OCI-LY1 (cell line): ENCODE measurements at regions not wholly inside any gene's neighbourhood (a gene's known extent, or its start where the extent isn't known, plus 50 kb on each side); places are given as distances from the start of the nearest gene placed in this dataset.

Experiments
- H2AFZ ChIP-seq: fragments of 200-600 bp; sonication (generic), shearing (Covaris generic); 2 replicates; pipeline ENCODE4 v1.6.0; 2014; ENCODE audit warnings: antibody characterized with exemption, mild to moderate bottlenecking, low read length
- H3F3A ChIP-seq: fragments of 200-600 bp; sonication (generic), shearing (Covaris generic); 2 replicates; pipeline ENCODE4 v1.6.0; 2014; ENCODE audit warnings: mild to moderate bottlenecking, antibody characterized with exemption, low read length, moderate library complexity; ENCODE audit not compliant: insufficient read depth
- H3K27ac ChIP-seq: fragments of 200-600 bp; sonication (generic); 2 replicates; pipeline ENCODE4 v1.5.1; 2014; ENCODE audit warnings: low read length, mixed run types, mild to moderate bottlenecking, low read depth; ENCODE audit not compliant: poor library complexity, severe bottlenecking
- H3K27me3 ChIP-seq: fragments of 200-600 bp; sonication (generic); 2 replicates; pipeline ENCODE4 v1.6.0; 2014; ENCODE audit warnings: antibody characterized with exemption, mild to moderate bottlenecking, low read length, moderate library complexity; ENCODE audit not compliant: insufficient read depth
- H3K36me3 ChIP-seq: fragments of 200-600 bp; sonication (generic); 2 replicates; pipeline ENCODE4 v1.6.1; 2014; ENCODE audit warnings: mild to moderate bottlenecking, antibody characterized with exemption, low read length, moderate library complexity, mixed read lengths; ENCODE audit not compliant: insufficient read depth
- H3K4me1 ChIP-seq: fragments of 200-600 bp; sonication (generic); 2 replicates; pipeline ENCODE4 v1.5.1; 2014; ENCODE audit warnings: mild to moderate bottlenecking, low read length, moderate library complexity; ENCODE audit not compliant: insufficient read depth, severe bottlenecking
- H3K4me2 ChIP-seq: fragments of 200-600 bp; sonication (generic), shearing (Covaris generic); 2 replicates; pipeline ENCODE4 v1.6.1; 2014; ENCODE audit warnings: low read length
- H3K4me3 ChIP-seq: fragments of 200-600 bp; sonication (generic); 2 replicates; pipeline ENCODE4 v1.5.1; 2014; ENCODE audit warnings: low read length, low read depth, mild to moderate bottlenecking, mixed read lengths; ENCODE audit not compliant: poor library complexity, severe bottlenecking
- H3K79me2 ChIP-seq: fragments of 200-600 bp; shearing (Covaris generic); 2 replicates; pipeline ENCODE4 v1.6.1; 2016; ENCODE audit warnings: mixed run types, low read length, mixed read lengths; ENCODE audit not compliant: insufficient read depth
- H3K9ac ChIP-seq: fragments of 200-600 bp; sonication (generic), shearing (Covaris generic); 2 replicates; pipeline ENCODE4 v1.6.1; 2014; ENCODE audit warnings: mild to moderate bottlenecking, low read length, mixed read lengths
- H3K9me2 ChIP-seq: fragments of 200-600 bp; sonication (generic), shearing (Covaris generic); 2 replicates; pipeline ENCODE4 v1.6.1; 2014; ENCODE audit warnings: low read depth, mild to moderate bottlenecking, low read length, mixed read lengths
- H3K9me3 ChIP-seq: fragments of 200-600 bp; shearing (Covaris generic); 2 replicates; pipeline ENCODE4 v1.6.1; 2014; ENCODE audit warnings: low read length, mixed read lengths
- H4K20me1 ChIP-seq: fragments of 200-600 bp; sonication (generic), shearing (Covaris generic); 2 replicates; pipeline ENCODE4 v1.6.0; 2016; ENCODE audit warnings: mild to moderate bottlenecking, low read length; ENCODE audit not compliant: insufficient read depth
- EZH2 ChIP-seq: fragments of 200-600 bp; sonication (generic), shearing (Covaris generic); IDR thresholded peaks from 2 replicates; pipeline ENCODE4 v1.8.0; 2017; ENCODE audit warnings: borderline replicate concordance, mixed run types, mild to moderate bottlenecking, antibody characterized with exemption, low read length, moderate library complexity, mixed read lengths
- TF ChIP-seq, protein P1 (sequence below): fragments of 200-600 bp; sonication (generic), shearing (Covaris generic); IDR thresholded peaks from 2 replicates; pipeline ENCODE4 v1.5.1; 2017; ENCODE audit warnings: mild to moderate bottlenecking, antibody characterized with exemption, low read length, moderate library complexity, mixed read lengths

GRCh38 chr12:47378222-47378582 is 298.4 kb upstream of the AMIGO2 start:
- peaks cover 47% of the 10 kb centered on the region for H3K4me1 ChIP-seq
- H3K9me3 ChIP-seq = no peaks in the 10 kb centered on the region
- TF ChIP-seq, protein P1, sequence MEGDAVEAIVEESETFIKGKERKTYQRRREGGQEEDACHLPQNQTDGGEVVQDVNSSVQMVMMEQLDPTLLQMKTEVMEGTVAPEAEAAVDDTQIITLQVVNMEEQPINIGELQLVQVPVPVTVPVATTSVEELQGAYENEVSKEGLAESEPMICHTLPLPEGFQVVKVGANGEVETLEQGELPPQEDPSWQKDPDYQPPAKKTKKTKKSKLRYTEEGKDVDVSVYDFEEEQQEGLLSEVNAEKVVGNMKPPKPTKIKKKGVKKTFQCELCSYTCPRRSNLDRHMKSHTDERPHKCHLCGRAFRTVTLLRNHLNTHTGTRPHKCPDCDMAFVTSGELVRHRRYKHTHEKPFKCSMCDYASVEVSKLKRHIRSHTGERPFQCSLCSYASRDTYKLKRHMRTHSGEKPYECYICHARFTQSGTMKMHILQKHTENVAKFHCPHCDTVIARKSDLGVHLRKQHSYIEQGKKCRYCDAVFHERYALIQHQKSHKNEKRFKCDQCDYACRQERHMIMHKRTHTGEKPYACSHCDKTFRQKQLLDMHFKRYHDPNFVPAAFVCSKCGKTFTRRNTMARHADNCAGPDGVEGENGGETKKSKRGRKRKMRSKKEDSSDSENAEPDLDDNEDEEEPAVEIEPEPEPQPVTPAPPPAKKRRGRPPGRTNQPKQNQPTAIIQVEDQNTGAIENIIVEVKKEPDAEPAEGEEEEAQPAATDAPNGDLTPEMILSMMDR = no peak
- TF ChIP-seq EZH2 = no peak
- peak overlapping the region; percentile 86 for H2AFZ ChIP-seq
- no peaks in the 10 kb centered on the region for H3K27me3 ChIP-seq
- H3K27ac ChIP-seq = peak overlapping the region; percentile 52
- no peak overlapping the region for H3K9ac ChIP-seq
- H3F3A ChIP-seq = no peaks in the 10 kb centered on the region
- H4K20me1 ChIP-seq = no peaks in the 10 kb centered on the region
- no peaks in the 10 kb centered on the region for H3K79me2 ChIP-seq
- no peak overlapping the region for H3K4me2 ChIP-seq
- H3K36me3 ChIP-seq = no peaks in the 10 kb centered on the region
- no peaks in the 10 kb centered on the region for H3K9me2 ChIP-seq
- H3K4me3 ChIP-seq = no peak overlapping the region

GRCh38 chr12:47377414-47378221 is 297.9 kb upstream of the AMIGO2 start:
- Histone ChIP-seq H3K4me2 (no peak overlapping the region; the same call in 1 of the 2 replicates), H3K4me1 (peaks cover 41% of the 10 kb centered on the region), H3K9me3 (no peaks in the 10 kb centered on the region), H3K4me3 (no peak overlapping the region), H3K9ac (peak overlapping the region; percentile 20; the same call in 1 of the 2 replicates), H3K9me2 (no peaks in the 10 kb centered on the region), H3K27me3 (no peaks in the 10 kb centered on the region), H3K36me3 (no peaks in the 10 kb centered on the region), H4K20me1 (no peaks in the 10 kb centered on the region), H3K27ac (peak overlapping the region; percentile 52), H3F3A (no peaks in the 10 kb centered on the region), H3K79me2 (no peaks in the 10 kb centered on the region), H2AFZ (peak overlapping the region; percentile 86)
- TF ChIP-seq, protein P1 = peak; percentile 15; the same call in 1 of the 2 replicates
- TF ChIP-seq EZH2 = no peak

GRCh38 chr12:47376927-47377326 is 297.2 kb upstream of the AMIGO2 start:
- no peak overlapping the region for H3K27ac ChIP-seq
- no peaks in the 10 kb centered on the region for H3F3A ChIP-seq
- H3K4me1 ChIP-seq = peaks cover 34% of the 10 kb centered on the region
- H3K9me3 ChIP-seq = no peaks in the 10 kb centered on the region
- no peak overlapping the region for H2AFZ ChIP-seq
- no peaks in the 10 kb centered on the region for H3K79me2 ChIP-seq
- no peaks in the 10 kb centered on the region for H3K9me2 ChIP-seq
- no peak overlapping the region for H3K9ac ChIP-seq
- no peaks in the 10 kb centered on the region for H3K36me3 ChIP-seq
- no peak for TF ChIP-seq EZH2
- TF ChIP-seq, protein P1 = no peak
- no peaks in the 10 kb centered on the region for H3K27me3 ChIP-seq
- H4K20me1 ChIP-seq = no peaks in the 10 kb centered on the region
- no peak overlapping the region for H3K4me3 ChIP-seq
- no peak overlapping the region for H3K4me2 ChIP-seq
